ENCODE measurements at regions not wholly inside any gene's neighbourhood (a gene's known extent, or its start where the extent isn't known, plus 50 kb on each side); places are given as distances from the start of the nearest gene placed in this dataset.

DNA sequence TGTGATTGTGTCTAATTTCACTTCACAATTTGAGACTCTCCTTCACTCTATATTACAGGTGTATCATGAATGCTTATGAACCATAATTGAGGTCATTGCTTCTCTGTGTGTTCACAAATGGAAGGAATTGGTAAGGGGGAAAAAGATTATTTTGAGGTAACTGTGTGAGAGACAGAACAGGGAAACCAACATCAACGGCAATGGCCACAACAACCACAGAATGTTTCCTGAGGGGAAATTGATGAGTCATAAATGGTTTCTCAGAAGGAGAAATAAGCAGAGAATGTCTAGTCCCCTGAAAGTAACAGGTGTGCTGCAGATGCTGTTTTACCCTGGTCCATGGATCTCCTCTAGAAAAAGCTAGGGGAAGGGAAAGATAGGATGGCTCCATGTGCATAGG, 361.2 kb upstream of the GALNT5 start (continued):
- TF ChIP-seq, protein P1, sequence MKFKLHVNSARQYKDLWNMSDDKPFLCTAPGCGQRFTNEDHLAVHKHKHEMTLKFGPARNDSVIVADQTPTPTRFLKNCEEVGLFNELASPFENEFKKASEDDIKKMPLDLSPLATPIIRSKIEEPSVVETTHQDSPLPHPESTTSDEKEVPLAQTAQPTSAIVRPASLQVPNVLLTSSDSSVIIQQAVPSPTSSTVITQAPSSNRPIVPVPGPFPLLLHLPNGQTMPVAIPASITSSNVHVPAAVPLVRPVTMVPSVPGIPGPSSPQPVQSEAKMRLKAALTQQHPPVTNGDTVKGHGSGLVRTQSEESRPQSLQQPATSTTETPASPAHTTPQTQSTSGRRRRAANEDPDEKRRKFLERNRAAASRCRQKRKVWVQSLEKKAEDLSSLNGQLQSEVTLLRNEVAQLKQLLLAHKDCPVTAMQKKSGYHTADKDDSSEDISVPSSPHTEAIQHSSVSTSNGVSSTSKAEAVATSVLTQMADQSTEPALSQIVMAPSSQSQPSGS (IDR thresholded peaks at IDR 0.05; ENCODE audit: low read length): peak; percentile 91
- 0 out of 2 replicates have a peak, but pooled peaks have one; percentile 26 for TF ChIP-seq CREB1 (IDR thresholded peaks at IDR 0.05; ENCODE audit: low read depth)
- peak; percentile 57 to 66 for TF ChIP-seq IKZF2 (IDR thresholded peaks at IDR 0.05)
- no peak for TF ChIP-seq KDM1A (IDR thresholded peaks at IDR 0.05; ENCODE audit: borderline replicate concordance)
- TF ChIP-seq LARP7 (IDR thresholded peaks at IDR 0.05): no peak
- TF ChIP-seq, protein P2, sequence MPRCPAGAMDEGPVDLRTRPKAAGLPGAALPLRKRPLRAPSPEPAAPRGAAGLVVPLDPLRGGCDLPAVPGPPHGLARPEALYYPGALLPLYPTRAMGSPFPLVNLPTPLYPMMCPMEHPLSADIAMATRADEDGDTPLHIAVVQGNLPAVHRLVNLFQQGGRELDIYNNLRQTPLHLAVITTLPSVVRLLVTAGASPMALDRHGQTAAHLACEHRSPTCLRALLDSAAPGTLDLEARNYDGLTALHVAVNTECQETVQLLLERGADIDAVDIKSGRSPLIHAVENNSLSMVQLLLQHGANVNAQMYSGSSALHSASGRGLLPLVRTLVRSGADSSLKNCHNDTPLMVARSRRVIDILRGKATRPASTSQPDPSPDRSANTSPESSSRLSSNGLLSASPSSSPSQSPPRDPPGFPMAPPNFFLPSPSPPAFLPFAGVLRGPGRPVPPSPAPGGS (IDR thresholded peaks at IDR 0.05; ENCODE audit: borderline replicate concordance, insufficient read depth, low read depth, low read length, poor library complexity, severe bottlenecking): peak; percentile 70
- TF ChIP-seq DPF2 (IDR thresholded peaks at IDR 0.05): peak; percentile 40; the same call in 1 of the 2 replicates

DNA sequence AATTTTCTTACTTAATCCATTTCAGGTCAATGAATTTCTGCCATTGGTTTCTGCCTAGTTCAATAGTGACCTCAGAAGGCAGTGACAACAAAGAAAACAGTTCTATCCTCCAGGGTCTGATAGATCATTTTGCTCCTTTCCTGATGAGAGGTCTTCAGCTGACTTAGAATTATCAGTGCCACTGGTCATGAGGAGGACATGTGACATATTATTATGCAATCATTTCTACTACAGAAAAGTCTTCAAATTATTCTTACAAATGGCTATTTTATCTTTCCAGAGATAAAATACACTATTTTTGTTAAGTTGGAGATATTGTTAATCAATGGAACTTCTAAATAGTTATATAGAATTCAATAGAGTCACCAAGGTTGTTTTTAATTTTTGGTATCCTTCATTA, 360.0 kb upstream of the GALNT5 start:
- peaks cover 0 to 6% of the 10 kb centered on the region in 2 experiments; a peak in 1 of 4 replicates for H3K27me3 ChIP-seq (replicated peaks in 1 of 2; ENCODE audit: control insufficient read depth in 2 of 2, insufficient read depth in 2 of 2, low read length in 1 of 2)
- no TSS peak for BruUV-seq (replicated peaks)
- H2AFZ ChIP-seq (ENCODE audit: control insufficient read depth, low read depth, low read length): no peak overlapping the region
- in situ Hi-C loops (cut with MboI) (loop anchor here (25.0 kb wide), 1 partner anchor 1535 kb away; no protein-coding TSS in a partner anchor), intact Hi-C loops (cut with micrococcal nuclease; ENCODE audit: unreplicated experiment) (loop anchor here (5.0 to 10.0 kb wide), 4 partner anchors 293 to 1523 kb away; partner anchors contain the start of gene NR4A2)
- ChIA-PET RAD21 (ENCODE audit: unreplicated experiment) (interaction anchor here (1.0 kb wide), 1 partner anchor 161 kb away, joined by 3 read pairs; no protein-coding TSS in a partner anchor), POLR2A (no interaction called here), SMC1A (ENCODE audit: uncharacterized antibody, unreplicated experiment) (no interaction called here), CTCF (interaction anchor here (0.6 to 1.0 kb wide), 2 partner anchors 296 to 1456 kb away, joined by 3 to 6 read pairs; no protein-coding TSS in a partner anchor)
- no peaks in the 10 kb centered on the region; the same call in 2 of the 3 replicates for H3K9me3 ChIP-seq (replicated peaks; ENCODE audit: control insufficient read depth, insufficient read depth, low read length)
- no peak overlapping the region for H3K9ac ChIP-seq (ENCODE audit: control insufficient read depth, insufficient read depth, low read length)
- no peak for FAIRE-seq
- no peaks in the 10 kb centered on the region for H4K20me1 ChIP-seq (ENCODE audit: control insufficient read depth, insufficient read depth)
- no peaks in the 10 kb centered on the region for H3K79me2 ChIP-seq (ENCODE audit: control insufficient read depth, insufficient read depth, low read length)
- no peaks in the 10 kb centered on the region for H3K36me3 ChIP-seq (ENCODE audit: control insufficient read depth in 2 of 2, insufficient read depth in 2 of 2, low read length in 1 of 2)
- no peak overlapping the region for H3K27ac ChIP-seq (ENCODE audit: control insufficient read depth, insufficient read depth)
- no peak overlapping the region for H3K4me2 ChIP-seq (ENCODE audit: control insufficient read depth, insufficient read depth)
- H3K4me3 ChIP-seq: no peak overlapping the region
- peaks cover 6% of the 10 kb centered on the region; the same call in 1 of the 2 replicates for H3K4me1 ChIP-seq (ENCODE audit: control insufficient read depth, insufficient read depth, low read length)
- DNase-seq (ENCODE audit: low read depth, low spot score): no peak
- no peak for ATAC-seq
- TF ChIP-seq, protein P3, sequence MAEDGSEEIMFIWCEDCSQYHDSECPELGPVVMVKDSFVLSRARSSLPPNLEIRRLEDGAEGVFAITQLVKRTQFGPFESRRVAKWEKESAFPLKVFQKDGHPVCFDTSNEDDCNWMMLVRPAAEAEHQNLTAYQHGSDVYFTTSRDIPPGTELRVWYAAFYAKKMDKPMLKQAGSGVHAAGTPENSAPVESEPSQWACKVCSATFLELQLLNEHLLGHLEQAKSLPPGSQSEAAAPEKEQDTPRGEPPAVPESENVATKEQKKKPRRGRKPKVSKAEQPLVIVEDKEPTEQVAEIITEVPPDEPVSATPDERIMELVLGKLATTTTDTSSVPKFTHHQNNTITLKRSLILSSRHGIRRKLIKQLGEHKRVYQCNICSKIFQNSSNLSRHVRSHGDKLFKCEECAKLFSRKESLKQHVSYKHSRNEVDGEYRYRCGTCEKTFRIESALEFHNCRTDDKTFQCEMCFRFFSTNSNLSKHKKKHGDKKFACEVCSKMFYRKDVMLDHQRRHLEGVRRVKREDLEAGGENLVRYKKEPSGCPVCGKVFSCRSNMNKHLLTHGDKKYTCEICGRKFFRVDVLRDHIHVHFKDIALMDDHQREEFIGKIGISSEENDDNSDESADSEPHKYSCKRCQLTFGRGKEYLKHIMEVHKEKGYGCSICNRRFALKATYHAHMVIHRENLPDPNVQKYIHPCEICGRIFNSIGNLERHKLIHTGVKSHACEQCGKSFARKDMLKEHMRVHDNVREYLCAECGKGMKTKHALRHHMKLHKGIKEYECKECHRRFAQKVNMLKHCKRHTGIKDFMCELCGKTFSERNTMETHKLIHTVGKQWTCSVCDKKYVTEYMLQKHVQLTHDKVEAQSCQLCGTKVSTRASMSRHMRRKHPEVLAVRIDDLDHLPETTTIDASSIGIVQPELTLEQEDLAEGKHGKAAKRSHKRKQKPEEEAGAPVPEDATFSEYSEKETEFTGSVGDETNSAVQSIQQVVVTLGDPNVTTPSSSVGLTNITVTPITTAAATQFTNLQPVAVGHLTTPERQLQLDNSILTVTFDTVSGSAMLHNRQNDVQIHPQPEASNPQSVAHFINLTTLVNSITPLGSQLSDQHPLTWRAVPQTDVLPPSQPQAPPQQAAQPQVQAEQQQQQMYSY (CRISPR knock-in tag; IDR thresholded peaks at IDR 0.05): no peak
- TF ChIP-seq, protein P4, sequence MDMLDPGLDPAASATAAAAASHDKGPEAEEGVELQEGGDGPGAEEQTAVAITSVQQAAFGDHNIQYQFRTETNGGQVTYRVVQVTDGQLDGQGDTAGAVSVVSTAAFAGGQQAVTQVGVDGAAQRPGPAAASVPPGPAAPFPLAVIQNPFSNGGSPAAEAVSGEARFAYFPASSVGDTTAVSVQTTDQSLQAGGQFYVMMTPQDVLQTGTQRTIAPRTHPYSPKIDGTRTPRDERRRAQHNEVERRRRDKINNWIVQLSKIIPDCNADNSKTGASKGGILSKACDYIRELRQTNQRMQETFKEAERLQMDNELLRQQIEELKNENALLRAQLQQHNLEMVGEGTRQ (IDR thresholded peaks at IDR 0.05; ENCODE audit: borderline replicate concordance, low read depth, low read length): no peak
- TF ChIP-seq, protein P5, sequence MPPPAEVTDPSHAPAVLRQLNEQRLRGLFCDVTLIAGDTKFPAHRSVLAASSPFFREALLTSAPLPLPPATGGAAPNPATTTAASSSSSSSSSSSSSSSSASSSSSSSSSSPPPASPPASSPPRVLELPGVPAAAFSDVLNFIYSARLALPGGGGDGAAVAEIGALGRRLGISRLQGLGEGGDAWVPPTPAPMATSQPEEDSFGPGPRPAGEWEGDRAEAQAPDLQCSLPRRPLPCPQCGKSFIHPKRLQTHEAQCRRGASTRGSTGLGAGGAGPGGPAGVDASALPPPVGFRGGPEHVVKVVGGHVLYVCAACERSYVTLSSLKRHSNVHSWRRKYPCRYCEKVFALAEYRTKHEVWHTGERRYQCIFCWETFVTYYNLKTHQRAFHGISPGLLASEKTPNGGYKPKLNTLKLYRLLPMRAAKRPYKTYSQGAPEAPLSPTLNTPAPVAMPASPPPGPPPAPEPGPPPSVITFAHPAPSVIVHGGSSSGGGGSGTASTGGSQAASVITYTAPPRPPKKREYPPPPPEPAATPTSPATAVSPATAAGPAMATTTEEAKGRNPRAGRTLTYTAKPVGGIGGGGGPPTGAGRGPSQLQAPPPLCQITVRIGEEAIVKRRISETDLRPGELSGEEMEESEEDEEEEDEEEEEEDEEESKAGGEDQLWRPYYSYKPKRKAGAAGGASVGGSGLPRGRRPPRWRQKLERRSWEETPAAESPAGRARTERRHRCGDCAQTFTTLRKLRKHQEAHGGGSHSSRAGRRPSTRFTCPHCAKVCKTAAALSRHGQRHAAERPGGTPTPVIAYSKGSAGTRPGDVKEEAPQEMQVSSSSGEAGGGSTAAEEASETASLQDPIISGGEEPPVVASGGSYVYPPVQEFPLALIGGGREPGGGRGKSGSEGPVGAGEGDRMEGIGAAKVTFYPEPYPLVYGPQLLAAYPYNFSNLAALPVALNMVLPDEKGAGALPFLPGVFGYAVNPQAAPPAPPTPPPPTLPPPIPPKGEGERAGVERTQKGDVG (CRISPR knock-in tag; IDR thresholded peaks at IDR 0.05): no peak
